ENCODE measurements at regions not wholly inside any gene's neighbourhood (a gene's known extent, or its start where the extent isn't known, plus 50 kb on each side); places are given as distances from the start of the nearest gene placed in this dataset.

- no peak for DNase-seq (ENCODE audit: low read depth in 2 of 2)
Measured at GRCh38 chr14:82047777-82048470, 514.3 kb upstream of the SEL1L start.

- no peak for DNase-seq (ENCODE audit: low read depth in 2 of 2)
Measured at GRCh38 chr14:82052778-82053177, 519.1 kb upstream of the SEL1L start.

GRCh38 chr14:82055515-82056115 is 522.0 kb upstream of the SEL1L start:
- DNase-seq (ENCODE audit: low read depth in 2 of 2): no peak

- DNase-seq (ENCODE audit: low read depth in 2 of 2): no peak
Measured at GRCh38 chr14:82060219-82060618, 526.6 kb upstream of the SEL1L start.

GRCh38 chr14:82067221-82067875 is 533.7 kb upstream of the SEL1L start:
- no peak for DNase-seq (ENCODE audit: low read depth in 2 of 2)

GRCh38 chr14:82070040-82070439 is 536.4 kb upstream of the SEL1L start:
- DNase-seq (ENCODE audit: low read depth in 2 of 2): no peak

GRCh38 chr14:82070753-82071152 is 537.1 kb upstream of the SEL1L start:
- no peak for DNase-seq (ENCODE audit: low read depth in 2 of 2)

- no peak for DNase-seq (ENCODE audit: low read depth in 2 of 2)
Measured at GRCh38 chr14:82073547-82073946, 539.9 kb upstream of the SEL1L start.

- DNase-seq (ENCODE audit: low read depth in 2 of 2): no peak
Measured at GRCh38 chr14:82075566-82075965, 541.9 kb upstream of the SEL1L start.

GRCh38 chr14:82079553-82079952 is 545.9 kb upstream of the SEL1L start:
- DNase-seq (ENCODE audit: low read depth in 2 of 2): no peak

GRCh38 chr14:82080370-82080769 is 546.7 kb upstream of the SEL1L start:
- no peak for DNase-seq (ENCODE audit: low read depth in 2 of 2)

- no peak for DNase-seq (ENCODE audit: low read depth in 2 of 2)
Measured at GRCh38 chr14:82084813-82085212, 551.2 kb upstream of the SEL1L start.

GRCh38 chr14:82091097-82091496 is 557.4 kb upstream of the SEL1L start:
- DNase-seq (ENCODE audit: low read depth in 2 of 2): no peak

- DNase-seq (ENCODE audit: low read depth in 2 of 2): no peak
Measured at GRCh38 chr14:82094829-82095345, 561.2 kb upstream of the SEL1L start.

- DNase-seq (ENCODE audit: low read depth in 2 of 2): no peak
Measured at GRCh38 chr14:82104013-82104412, 570.4 kb upstream of the SEL1L start.

GRCh38 chr14:82112210-82112839 is 578.7 kb upstream of the SEL1L start:
- no peak for DNase-seq (ENCODE audit: low read depth in 2 of 2)

- no peak for DNase-seq (ENCODE audit: low read depth in 2 of 2)
Measured at GRCh38 chr14:82113007-82113406, 579.4 kb upstream of the SEL1L start.

- no peak for DNase-seq (ENCODE audit: low read depth in 2 of 2)
Measured at GRCh38 chr14:82113710-82114109, 580.1 kb upstream of the SEL1L start.

GRCh38 chr14:82116721-82117120 is 583.1 kb upstream of the SEL1L start:
- no peak for DNase-seq (ENCODE audit: low read depth in 2 of 2)

- no peak for DNase-seq (ENCODE audit: low read depth in 2 of 2)
Measured at GRCh38 chr14:82122655-82123054, 589.0 kb upstream of the SEL1L start.

GRCh38 chr14:82124511-82124910 is 590.9 kb upstream of the SEL1L start:
- no peak for DNase-seq (ENCODE audit: low read depth in 2 of 2)

GRCh38 chr14:82126006-82126405 is 592.4 kb upstream of the SEL1L start:
- DNase-seq (ENCODE audit: low read depth in 2 of 2): no peak

GRCh38 chr14:82134411-82134810 is 600.8 kb upstream of the SEL1L start:
- DNase-seq (ENCODE audit: low read depth in 2 of 2): no peak

Measured in fibroblast of skin of left biceps (primary cell).